GM19324 (cell line): ENCODE measurements at regions not wholly inside any gene's neighbourhood (a gene's known extent, or its start where the extent isn't known, plus 50 kb on each side); places are given as distances from the start of the nearest gene placed in this dataset.
"Not testable (repeated sequence)": the region's sequence is repeated elsewhere in the genome, so short reads cannot be mapped to it uniquely, and the experiment has no call there.

Experiments
- ATAC-seq: cut with Tn5 transposase; IDR thresholded peaks from one replicate; pipeline ENCODE4 v1.9.1; 2021; ENCODE audit warnings: mild to moderate bottlenecking, moderate library complexity; ENCODE audit not compliant: unreplicated experiment, low FRiP score

- ATAC-seq: no peak
These were observed 1628.2 kb upstream of the SLC10A2 start for GRCh38 chr13:104694397-104694796.

GRCh38 chr13:104693126-104693525, 1626.9 kb upstream of the SLC10A2 start:
- ATAC-seq: no peak

GRCh38 chr13:104691767-104692467, 1625.7 kb upstream of the SLC10A2 start:
- no peak for ATAC-seq

- ATAC-seq: no peak
These were observed 1620.3 kb upstream of the SLC10A2 start for GRCh38 chr13:104686484-104686883.

GRCh38 chr13:104683789-104684188, 1617.6 kb upstream of the SLC10A2 start:
- ATAC-seq: no peak

- no peak for ATAC-seq
These were observed 1611.9 kb upstream of the SLC10A2 start for GRCh38 chr13:104678161-104678560.

- no peak for ATAC-seq
These were observed 1605.7 kb upstream of the SLC10A2 start for GRCh38 chr13:104671901-104672300.

GRCh38 chr13:104657196-104657595, 1591.0 kb upstream of the SLC10A2 start:
- ATAC-seq: no peak

GRCh38 chr13:104650431-104650830, 1584.2 kb upstream of the SLC10A2 start:
- ATAC-seq: no peak

- no peak for ATAC-seq
These were observed 1582.1 kb upstream of the SLC10A2 start for GRCh38 chr13:104648291-104648690.

GRCh38 chr13:104645786-104646185, 1579.6 kb upstream of the SLC10A2 start:
- no peak for ATAC-seq

- ATAC-seq: no peak
These were observed 1575.1 kb upstream of the SLC10A2 start for GRCh38 chr13:104641309-104641708.

GRCh38 chr13:104635879-104636278, 1569.7 kb upstream of the SLC10A2 start:
- no peak for ATAC-seq

GRCh38 chr13:104634016-104634415, 1567.8 kb upstream of the SLC10A2 start:
- no peak for ATAC-seq

GRCh38 chr13:104632736-104633135, 1566.5 kb upstream of the SLC10A2 start:
- no peak for ATAC-seq

- ATAC-seq: no peak
These were observed 1559.0 kb upstream of the SLC10A2 start for GRCh38 chr13:104625201-104625600.

GRCh38 chr13:104616990-104617389, 1550.8 kb upstream of the SLC10A2 start:
- no peak for ATAC-seq

- ATAC-seq: no peak
These were observed 1548.3 kb upstream of the SLC10A2 start for GRCh38 chr13:104614361-104615145.

- no peak for ATAC-seq
These were observed 1542.1 kb upstream of the SLC10A2 start for GRCh38 chr13:104608331-104608730.

GRCh38 chr13:104605435-104605834, 1539.2 kb upstream of the SLC10A2 start:
- not testable (repeated sequence) for ATAC-seq

GRCh38 chr13:104597546-104598180, 1531.4 kb upstream of the SLC10A2 start:
- ATAC-seq: no peak
